Lower lobe of right lung (tissue), 2 donors: ENCODE measurements at regions not wholly inside any gene's neighbourhood (a gene's known extent, or its start where the extent isn't known, plus 50 kb on each side); places are given as distances from the start of the nearest gene placed in this dataset.

Source experiments
- ATAC-seq, 2 donors: fragments of 200-7000 bp; cut with Tn5 transposase; one replicate each; pipeline ENCODE4 v1.9.1; 2020 to 2022; ENCODE audit warnings: mild to moderate bottlenecking in 2 of 2, moderate library complexity in 2 of 2
- DNase-seq: peaks from one replicate; pipeline ENCODE4 v3.0.0-alpha.2; 2020
- H3K27ac ChIP-seq: fragments of 200-600 bp; one replicate; pipeline ENCODE4 v1.8.0; 2022
- H3K27me3 ChIP-seq: fragments of 200-600 bp; one replicate; pipeline ENCODE4 v1.8.0; 2022; ENCODE audit warnings: low read depth
- H3K36me3 ChIP-seq: fragments of 200-600 bp; one replicate; pipeline ENCODE4 v1.8.0; 2022; ENCODE audit warnings: mild to moderate bottlenecking
- H3K4me1 ChIP-seq: fragments of 200-600 bp; one replicate; pipeline ENCODE4 v1.8.0; 2022
- H3K4me3 ChIP-seq: fragments of 200-600 bp; one replicate; pipeline ENCODE4 v1.8.0; 2022; ENCODE audit warnings: mild to moderate bottlenecking
- H3K9me3 ChIP-seq: fragments of 200-600 bp; one replicate; pipeline ENCODE4 v1.8.0; 2022
- intact Hi-C: fragments of 100-400 bp; cut with DNase I; formaldehyde crosslinking; loops from one replicate; pipeline ENCODE4 v1.11.0; 2022
- TF ChIP-seq, protein P1 (sequence below): fragments of 200-600 bp; IDR thresholded peaks from one replicate; pipeline ENCODE4 v1.8.0; 2022; ENCODE audit warnings: antibody characterized with exemption, mild to moderate bottlenecking
- donor health status: DM: no; HTN: yes; CAD: no; lungs with severe emphysema.

DNA sequence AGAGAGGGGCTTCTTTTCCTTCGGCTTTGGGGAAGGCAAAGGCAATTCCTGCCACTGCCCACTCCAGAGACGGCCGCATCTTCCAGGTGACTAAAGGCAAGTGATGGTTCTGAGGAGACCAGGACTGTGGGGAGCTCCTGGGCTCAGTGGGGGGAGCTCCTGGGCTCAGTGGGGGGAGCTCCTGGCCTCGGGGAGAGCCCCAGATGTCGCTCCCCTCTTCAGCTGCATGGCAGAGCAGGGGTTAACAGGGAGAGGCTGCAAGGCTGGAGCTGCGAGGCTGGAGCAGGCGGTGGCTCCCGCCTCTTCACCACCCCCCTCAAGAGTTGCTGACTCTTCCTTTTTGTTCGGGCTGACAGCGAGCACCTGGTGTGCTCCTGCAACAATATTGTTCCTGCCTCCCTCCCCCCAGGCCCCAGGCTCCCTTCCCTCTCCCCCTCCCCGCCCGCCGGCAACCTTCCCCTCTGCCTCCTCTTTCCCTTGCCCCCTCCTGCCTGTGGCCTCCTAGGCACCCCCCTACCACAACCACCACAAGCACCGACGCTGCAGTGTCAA is 56.3 kb upstream of the LBX1 start:
- ATAC-seq = no peak
- H3K27me3 ChIP-seq = peaks cover 87% of the 10 kb centered on the region
- DNase-seq = no peak

DNA sequence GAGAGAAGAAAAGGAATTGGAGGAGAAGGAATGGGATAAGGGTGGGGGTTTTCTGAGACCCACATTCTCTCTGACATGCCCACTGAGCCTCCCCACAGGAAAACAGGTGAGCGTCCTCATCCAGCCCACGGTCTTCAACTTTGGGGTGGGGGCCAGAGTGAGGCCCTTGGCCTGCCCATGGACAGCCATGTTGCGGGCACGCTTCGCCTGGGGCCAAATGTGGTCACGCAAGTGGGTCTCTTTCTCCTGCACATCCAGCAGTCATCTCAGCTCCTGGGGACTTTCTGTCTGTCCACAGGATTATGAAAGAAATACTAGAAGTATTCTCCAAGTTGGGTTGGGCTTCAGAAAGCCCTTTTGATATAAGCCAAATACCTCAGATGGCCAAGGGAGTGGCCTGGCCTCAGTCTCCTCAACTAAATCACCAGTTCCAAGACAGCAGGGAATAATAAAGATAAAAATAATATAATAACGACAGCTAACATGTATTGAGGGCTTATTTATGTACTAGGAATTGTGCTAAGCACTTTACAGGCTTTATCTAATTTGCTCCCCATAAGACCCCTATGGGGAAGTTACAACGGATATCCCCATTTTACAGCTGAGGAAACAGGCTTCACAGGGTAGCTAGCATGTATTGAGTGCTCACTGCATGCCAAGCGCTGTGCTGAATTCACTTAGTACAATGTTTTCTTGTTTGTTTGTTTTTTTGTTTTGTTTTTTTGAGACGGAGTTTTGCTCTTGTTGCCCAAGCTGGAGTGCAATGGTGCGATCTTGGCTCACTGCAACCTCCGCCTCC is 57.2 kb upstream of the LBX1 start:
- Histone ChIP-seq H3K36me3 (no peaks in the 10 kb centered on the region), H3K4me1 (peaks cover 9% of the 10 kb centered on the region), H3K27me3 (peaks cover 90% of the 10 kb centered on the region), H3K9me3 (no peaks in the 10 kb centered on the region), H3K27ac (no peak overlapping the region), H3K4me3 (no peak overlapping the region)
- ATAC-seq (no peak), DNase-seq (no peak)
- TF ChIP-seq, protein P1, sequence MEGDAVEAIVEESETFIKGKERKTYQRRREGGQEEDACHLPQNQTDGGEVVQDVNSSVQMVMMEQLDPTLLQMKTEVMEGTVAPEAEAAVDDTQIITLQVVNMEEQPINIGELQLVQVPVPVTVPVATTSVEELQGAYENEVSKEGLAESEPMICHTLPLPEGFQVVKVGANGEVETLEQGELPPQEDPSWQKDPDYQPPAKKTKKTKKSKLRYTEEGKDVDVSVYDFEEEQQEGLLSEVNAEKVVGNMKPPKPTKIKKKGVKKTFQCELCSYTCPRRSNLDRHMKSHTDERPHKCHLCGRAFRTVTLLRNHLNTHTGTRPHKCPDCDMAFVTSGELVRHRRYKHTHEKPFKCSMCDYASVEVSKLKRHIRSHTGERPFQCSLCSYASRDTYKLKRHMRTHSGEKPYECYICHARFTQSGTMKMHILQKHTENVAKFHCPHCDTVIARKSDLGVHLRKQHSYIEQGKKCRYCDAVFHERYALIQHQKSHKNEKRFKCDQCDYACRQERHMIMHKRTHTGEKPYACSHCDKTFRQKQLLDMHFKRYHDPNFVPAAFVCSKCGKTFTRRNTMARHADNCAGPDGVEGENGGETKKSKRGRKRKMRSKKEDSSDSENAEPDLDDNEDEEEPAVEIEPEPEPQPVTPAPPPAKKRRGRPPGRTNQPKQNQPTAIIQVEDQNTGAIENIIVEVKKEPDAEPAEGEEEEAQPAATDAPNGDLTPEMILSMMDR = no peak
- intact Hi-C loops = no loop called here

More for the DNA sequence above, 56.3 kb upstream of the LBX1 start:
- intact Hi-C loops = no loop called here
- Histone ChIP-seq H3K36me3 (no peaks in the 10 kb centered on the region), H3K4me3 (no peak overlapping the region), H3K9me3 (no peaks in the 10 kb centered on the region), H3K4me1 (peaks cover 3% of the 10 kb centered on the region), H3K27ac (no peak overlapping the region)
- TF ChIP-seq, protein P1 = no peak

DNA sequence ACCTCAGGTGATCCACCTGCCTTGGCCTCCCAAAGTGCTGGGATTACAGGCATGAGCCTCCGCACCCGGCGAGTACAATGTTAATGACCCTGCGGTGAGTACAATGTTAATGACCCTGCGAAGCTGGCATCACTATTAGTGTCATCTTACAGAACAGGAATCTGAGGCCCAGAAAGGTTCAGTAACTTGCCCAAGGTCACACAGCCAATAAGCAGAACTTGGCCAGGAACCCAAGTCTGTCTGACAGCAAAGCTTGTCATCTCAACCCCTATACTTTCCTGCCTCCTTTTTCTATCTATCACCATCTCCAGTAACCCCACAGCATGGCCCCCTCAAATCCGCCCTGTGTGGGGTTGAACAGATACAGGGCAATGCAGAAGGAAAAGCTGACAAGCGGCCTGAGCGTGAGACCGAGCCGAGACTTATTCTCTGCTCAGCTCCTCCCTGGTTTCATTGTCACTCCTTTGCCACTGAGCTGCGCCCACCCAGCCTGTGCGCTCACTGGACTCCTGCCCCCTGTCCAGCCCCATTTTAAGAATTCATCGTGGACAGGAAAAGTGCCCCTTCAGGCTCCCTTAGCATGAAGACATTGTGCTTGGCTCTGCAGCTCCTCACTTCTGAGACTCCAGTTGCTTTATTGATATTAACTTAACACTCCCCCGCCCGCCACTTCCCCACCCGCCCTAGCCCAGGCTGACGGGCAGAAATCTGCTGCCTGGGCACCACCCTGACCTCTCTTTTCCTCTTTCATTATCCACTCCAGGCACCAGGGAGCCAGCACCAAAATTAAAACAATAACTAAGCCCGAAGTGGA is 58.1 kb upstream of the LBX1 start:
- intact Hi-C loops = no loop called here
- H3K27me3 ChIP-seq = peaks cover 92% of the 10 kb centered on the region
- no peaks in the 10 kb centered on the region for H3K36me3 ChIP-seq
- no peaks in the 10 kb centered on the region for H3K9me3 ChIP-seq
- no peak overlapping the region for H3K4me3 ChIP-seq
- H3K27ac ChIP-seq = no peak overlapping the region
- TF ChIP-seq, protein P1 = no peak
- no peak for DNase-seq
- ATAC-seq = no peak
- peaks cover 19% of the 10 kb centered on the region for H3K4me1 ChIP-seq

DNA sequence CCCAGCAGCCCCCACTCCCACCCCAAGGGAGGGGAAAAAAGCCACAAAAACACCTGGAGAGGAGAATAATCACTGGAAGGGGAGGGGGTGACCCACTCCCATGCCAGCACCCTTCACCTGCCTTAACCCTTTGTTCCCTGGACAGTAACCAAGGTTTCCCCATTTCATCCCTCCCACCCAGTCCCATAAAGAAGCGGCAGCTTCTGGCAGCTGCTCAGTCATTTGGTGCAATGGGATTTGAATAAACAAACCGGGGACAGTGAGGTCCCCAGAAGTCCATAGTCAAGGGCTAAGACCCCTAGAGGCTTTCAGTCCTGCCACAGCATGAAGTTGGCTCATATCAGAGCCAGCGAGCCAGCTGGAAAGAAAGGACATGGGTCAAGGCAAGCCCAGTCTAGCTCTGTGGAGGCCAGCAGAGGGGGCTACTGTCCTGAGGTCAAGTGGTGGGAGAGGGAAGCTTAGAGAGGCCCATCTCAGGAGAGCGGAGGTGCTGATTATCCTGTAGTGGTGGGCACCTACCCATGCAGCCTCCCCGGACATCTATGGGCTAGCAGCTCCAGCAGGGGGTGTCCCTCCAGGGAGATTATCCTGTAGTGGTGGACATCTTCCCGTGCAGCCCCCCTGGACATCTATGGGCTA is 58.9 kb upstream of the LBX1 start:
- intact Hi-C loops = no loop called here

DNA sequence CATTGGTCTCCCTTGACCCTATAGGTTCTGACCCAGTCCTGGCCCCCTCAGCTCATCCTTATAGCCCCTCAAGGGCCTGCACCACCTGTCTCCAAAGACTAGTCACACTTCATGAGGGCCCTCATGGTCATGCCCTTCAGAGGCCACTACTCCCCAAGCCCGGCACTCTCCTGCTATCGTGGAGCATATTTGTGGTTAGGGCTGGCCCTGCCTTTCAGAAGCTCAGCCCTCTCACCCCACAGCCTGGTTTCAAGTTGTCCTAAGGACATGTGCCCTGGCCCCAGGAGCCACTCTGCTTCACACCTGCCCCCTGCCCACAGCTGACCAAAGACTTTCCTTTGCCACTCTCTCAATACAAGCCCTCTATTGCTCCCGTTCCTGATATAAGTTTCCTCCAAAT is 60.3 kb upstream of the LBX1 start:
- intact Hi-C loops = no loop called here
- Histone ChIP-seq H3K9me3 (no peaks in the 10 kb centered on the region), H3K4me3 (no peak overlapping the region), H3K4me1 (peaks cover 21% of the 10 kb centered on the region), H3K27ac (no peak overlapping the region), H3K36me3 (no peaks in the 10 kb centered on the region), H3K27me3 (peaks cover 94% of the 10 kb centered on the region)
- TF ChIP-seq, protein P1 = no peak
- ATAC-seq (peak; percentile 24 to 80), DNase-seq (peak; percentile 56)

More for the DNA sequence above, 58.9 kb upstream of the LBX1 start:
- ATAC-seq (no peak), DNase-seq (no peak)
- Histone ChIP-seq H3K27ac (no peak overlapping the region), H3K9me3 (no peaks in the 10 kb centered on the region), H3K4me1 (peaks cover 24% of the 10 kb centered on the region), H3K36me3 (no peaks in the 10 kb centered on the region), H3K27me3 (peaks cover 92% of the 10 kb centered on the region), H3K4me3 (no peak overlapping the region)
- TF ChIP-seq, protein P1 = no peak
